Activated T-helper 9 cell treated with anti-CD3 and anti-CD28 coated beads, Interleukin-2, amount 50 U/mL, for 16 hours (primary cell): ENCODE measurements at regions not wholly inside any gene's neighbourhood (a gene's known extent, or its start where the extent isn't known, plus 50 kb on each side); places are given as distances from the start of the nearest gene placed in this dataset.

ENCODE experiments used
- DNase-seq: peaks from one replicate; pipeline ENCODE4 v3.0.0-alpha.2; 2020; ENCODE audit warnings: low read depth

DNA sequence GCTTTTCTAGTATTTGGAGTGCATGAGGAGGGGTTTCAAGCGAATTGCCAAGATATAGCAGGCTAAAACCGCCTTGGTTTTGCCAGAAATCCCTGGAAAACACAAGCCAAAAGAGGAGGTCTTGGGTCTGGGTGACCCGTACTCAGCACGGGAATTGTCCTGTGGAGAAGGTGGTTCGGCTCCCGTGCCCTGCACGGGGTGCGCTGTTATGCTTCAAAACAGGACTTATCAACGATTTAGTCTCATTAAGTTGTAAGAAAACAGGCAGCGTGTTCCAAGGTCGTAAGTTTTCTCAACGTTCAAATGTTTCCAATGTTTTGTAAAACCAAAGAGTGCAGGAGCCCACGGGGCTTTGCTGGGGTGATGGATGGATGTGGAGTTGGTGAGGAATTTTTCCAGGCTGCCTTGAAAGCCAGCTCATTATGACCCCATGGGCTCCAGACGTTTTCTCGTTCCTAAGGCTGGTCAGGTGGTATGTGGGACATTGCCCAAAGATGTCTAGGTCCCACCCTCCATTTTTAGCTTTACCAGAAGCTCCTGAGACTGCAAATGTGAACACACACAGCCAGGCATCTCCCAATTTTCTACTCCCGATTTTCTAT is 75.4 kb upstream of the CLDN14 start:
- no peak for DNase-seq

- DNase-seq = no peak
These were observed 77.4 kb upstream of the CLDN14 start for GRCh38 chr21:36557316-36557715.

- DNase-seq = no peak
These were observed 81.1 kb upstream of the CLDN14 start for GRCh38 chr21:36560933-36561575.

- DNase-seq = no peak
These were observed 83.5 kb upstream of the CLDN14 start for GRCh38 chr21:36563341-36563926.

DNA sequence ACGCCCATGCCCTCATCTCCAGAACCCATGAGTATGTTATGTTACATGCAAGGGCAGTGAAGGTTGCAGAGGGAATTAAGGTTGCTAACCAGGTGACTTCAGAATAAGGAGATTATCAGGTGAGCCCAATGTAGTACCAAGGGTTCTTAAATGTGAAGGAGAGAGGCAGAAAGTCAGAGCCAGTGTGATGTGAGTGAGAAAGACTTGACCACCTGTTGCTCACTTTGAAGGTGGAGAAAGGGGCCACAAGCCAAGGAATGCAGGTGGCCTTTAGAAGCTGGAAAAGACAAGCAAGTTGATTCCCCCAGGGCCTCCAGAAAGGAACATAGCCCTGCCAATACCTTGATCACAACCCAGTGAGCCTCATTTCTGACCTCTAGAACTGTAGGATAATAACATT is 84.7 kb upstream of the CLDN14 start:
- DNase-seq = no peak

GRCh38 chr21:36565540-36565939 is 85.6 kb upstream of the CLDN14 start:
- no peak for DNase-seq

- DNase-seq = no peak
These were observed 86.7 kb upstream of the CLDN14 start for GRCh38 chr21:36566644-36567043.

DNA sequence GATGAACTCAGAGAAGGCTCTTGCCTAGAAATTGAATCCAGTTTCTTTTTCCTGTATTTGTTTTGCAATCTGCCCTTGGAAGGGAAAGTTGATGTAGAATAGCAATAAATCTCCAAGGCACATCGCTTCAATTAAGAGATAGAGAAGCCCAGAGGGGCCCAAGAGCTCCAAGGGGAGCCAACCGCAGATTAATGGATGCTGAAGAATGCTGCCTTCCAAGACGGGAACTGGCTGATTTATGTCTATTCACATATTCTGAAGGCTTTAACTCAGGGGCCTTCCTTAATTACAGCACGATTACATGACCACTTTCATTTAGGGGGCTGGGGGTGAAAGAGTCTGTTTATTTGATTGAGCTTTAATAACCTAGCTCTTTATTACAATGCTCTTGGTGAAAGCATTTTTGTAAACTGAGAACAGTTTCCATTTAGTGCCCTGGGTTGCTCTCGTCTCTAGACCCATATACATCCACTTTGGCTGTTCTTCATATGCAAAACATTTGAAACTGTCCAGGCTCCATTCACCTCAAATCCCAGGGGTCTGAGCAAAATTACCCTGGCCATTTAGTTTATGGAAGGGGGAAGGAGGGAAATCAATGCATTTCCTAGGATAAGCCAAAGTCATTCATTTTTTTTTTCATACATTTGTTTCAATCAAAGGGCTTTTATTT is 87.4 kb upstream of the CLDN14 start:
- no peak for DNase-seq

DNA sequence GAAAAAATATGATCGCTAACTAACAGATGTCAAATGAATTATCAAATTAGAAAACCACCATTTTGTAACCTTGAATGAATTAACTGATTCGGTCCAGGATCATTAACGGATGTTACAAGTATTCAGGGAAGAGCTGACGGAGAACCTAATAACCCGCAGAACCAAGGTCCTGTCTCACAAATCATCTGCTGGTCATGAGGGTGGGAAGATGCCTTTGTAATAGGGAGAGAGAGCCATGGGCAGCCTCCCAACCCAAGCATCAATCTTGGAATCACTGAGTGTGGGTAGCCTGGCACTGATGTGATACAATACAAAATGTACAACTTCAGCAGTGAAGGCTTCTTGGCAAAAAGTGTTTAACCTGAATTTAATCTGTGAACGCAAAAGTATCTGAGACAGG is 89.6 kb upstream of the CLDN14 start:
- DNase-seq = no peak

- no peak for DNase-seq
These were observed 91.6 kb upstream of the CLDN14 start for GRCh38 chr21:36571556-36571955.

DNA sequence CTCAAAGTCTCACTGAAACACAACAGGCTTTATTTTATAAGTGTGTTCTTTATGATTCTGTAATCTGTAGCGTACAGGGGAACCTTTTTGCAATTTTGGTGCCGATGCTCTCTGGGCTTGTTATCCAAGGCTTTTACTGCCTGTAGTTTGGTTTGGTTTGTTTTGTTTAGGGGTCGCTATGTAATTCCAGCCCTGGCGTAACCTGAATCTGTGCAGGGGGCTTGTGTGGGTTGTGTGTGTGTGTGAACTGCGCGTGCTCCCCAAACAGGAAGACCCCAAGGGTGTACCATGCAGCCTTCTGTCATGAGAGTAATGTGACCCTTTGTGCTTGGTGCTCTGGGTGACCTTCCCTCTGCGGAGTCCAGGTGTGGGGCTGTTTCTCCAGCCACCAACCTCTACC is 92.1 kb upstream of the CLDN14 start:
- DNase-seq = no peak

DNA sequence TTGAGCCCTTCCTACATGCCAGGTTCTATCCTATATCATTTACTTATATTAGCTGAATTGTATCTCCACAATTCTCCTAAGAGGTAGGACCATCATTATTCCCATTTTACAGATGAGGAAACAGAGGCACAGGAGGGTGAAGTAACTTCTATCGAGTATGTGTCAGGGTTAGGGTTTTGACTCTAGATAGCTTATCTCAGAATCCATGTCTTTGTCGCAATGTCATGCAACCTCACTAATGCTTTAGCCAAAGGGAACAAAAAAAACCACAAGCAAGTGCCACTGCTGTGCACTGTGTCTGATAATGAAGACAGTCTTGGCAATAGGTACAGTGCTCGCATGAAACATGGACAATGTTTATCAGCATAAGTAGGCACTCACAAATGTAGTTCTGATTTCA is 95.4 kb upstream of the CLDN14 start:
- DNase-seq = no peak

DNA sequence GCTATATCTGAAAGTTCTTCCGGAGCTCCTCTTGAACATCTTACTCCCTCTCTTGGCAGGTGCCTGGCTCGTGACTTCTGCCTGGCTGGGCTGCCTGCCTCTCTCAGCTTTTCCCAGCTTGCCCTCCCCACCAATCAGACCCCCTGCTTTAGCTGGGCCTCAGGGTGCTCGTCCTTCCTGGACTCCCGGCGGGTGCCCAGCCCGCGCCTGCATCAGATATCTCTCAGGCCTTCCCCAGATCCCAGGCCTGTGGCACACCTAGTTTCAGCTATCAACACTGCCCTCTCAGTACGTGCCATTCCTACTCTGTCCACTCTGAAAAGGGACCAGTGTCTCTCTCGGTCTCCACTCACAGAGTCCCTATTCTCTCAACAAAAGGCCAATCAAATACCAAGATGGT is 96.5 kb upstream of the CLDN14 start:
- no peak for DNase-seq

DNA sequence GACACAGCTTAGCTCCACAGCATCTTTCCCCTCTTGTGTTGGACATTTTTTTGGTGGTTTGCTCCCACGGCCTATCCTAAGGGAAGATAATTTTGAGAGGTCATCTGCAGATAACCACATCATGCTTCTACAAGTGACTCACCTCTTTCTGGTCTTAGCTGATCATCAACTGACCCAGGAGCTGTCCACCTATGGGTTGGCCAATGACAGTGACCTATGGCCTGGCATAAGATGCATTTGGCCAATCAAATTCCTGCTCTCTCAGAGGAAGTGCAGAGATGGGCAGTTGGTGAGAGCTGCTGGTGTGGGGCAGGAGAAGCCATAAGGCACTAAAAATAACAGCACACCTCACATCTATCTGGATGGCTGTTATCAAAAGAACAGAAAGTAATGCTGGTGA is 100.0 kb upstream of the CLDN14 start:
- DNase-seq = no peak

GRCh38 chr21:36582271-36582670 is 102.3 kb upstream of the CLDN14 start:
- DNase-seq = no peak

DNA sequence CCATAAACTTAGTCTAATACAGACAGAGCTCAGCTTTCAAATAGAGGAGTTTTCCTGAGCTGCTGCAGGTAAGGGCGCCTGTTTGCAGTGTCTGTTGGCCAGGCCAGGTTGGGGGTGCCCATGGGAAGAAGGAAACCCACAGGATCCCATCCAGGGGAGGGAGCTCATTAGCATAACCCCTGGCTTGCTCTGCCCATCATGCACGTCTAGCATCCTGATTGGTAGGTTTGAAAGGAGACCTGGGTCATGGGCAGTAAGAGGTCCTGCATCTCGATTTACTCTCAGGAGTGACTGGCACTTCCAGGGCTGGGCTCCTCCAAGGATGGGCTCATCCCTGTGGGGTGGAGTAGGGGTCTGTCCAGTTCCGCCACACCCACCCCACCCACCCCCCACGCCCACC is 103.7 kb upstream of the CLDN14 start:
- DNase-seq = no peak

DNA sequence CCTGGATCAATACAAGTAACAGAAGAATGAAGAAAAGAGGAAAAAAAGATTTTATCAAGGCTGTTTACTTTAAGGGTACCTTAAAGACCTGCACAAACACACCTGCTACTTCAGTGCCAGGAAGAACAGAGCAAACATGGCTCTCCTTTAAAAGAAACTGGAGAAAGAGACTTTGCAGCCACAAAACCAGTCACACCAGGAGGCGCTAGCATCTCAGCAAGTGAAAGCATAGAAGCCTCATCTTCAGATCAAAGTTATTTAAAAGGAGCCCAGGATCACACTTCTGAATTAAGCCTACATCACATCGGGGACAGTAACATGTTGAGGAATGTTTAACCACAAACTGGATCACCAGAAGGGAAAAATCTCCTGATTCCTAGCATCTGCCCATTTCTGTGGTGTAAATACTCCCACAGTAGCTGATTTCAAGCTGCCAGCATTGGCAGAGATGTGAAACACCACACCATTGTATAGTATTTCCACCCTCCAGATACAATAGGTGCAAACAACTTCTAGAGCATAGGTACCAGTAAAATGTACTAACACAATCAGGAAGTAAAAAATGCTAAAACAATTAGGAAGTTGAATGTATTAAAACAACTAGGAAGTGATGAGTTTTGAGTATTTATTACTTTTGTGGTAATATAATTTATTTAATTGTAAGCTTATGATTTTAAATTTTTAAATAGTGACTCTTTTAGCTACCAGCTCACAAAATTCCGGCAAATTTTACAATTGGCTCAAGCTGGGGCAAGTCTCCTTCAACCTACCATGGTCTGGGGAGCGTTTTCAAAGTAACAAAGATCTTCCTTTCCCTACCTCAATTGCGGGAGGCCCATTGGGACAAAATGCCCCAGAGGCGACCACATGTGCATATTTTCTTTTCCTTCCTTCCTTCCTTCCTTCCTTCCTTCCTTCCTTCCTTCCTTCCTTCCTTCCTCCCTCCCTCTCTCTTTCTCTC is 105.3 kb upstream of the CLDN14 start:
- DNase-seq = no peak

GRCh38 chr21:36587388-36587787 is 107.5 kb upstream of the CLDN14 start:
- no peak for DNase-seq

DNA sequence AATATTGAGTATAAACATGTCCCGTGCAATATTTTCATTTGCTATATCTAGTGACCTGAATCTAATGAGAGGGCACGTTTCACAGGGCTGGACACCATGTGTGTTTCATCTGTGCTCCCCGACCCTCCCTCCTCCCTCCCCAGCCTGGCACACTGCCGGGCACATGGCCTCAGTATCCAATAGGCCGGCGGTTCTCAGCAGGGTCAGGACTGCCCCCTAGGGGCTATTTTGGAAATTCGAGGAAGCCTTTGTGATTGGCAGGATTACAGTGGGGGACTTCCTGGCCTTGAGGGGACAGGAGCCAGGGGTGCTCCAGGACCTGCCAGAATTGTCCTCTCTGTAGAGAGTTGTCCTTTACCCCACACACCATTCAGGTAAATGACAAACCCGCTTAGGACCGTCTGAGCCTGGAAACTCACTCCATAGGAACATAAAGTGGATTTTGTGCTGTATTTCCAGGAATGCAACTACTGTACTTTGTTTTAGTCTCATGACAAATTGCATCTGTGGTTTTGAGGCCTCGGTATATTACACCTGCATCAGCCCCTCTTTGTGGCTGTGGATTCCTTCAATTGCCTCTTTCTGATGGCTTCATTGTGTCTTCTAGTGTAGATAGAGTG is 109.5 kb upstream of the SIM2 start:
- DNase-seq = no peak

DNA sequence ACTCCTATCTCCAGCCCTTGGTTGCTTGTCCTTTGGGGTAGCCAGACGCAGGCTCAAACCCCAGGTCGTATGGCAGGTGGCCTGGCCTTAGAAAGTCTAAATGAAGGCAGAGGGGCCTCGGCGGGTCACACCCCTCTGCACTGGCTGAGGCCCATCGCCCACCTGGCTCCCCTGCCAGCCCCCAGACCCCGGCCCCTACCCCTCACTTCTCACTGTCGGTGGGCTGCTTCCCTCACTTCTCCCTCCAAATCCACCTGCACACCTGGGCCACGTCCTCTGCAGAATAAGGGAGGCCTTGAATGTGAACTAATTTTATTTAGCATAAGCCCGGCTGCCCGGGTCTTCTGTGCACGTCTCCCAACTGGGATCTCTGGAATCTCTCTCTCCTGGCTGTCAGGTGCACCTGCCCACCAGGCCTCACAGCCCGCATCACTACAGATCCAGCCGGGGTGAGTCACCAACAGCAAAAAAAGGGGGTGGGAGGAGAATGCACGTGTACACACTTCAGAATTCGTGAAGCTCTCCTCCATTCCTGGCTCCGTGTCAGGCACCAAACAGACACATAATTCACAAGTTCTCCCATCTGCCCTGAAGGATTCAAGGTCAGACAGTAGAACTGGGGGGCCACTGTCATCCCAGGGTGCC is 107.5 kb upstream of the SIM2 start:
- DNase-seq = no peak

GRCh38 chr21:36596174-36596573 is 102.7 kb upstream of the SIM2 start:
- DNase-seq = no peak
